K562 (cell line): ENCODE measurements at regions not wholly inside any gene's neighbourhood (a gene's known extent, or its start where the extent isn't known, plus 50 kb on each side); places are given as distances from the start of the nearest gene placed in this dataset.

Experiments
- ATAC-seq: fragments of 200-7000 bp; cut with Tn5 transposase; 3 replicates; pipeline ENCODE4 v1.9.1; 2020; ENCODE audit warnings: moderate library complexity
- BruUV-seq: library from RNA; stranded (reverse); fragments of 400-500 nt; replicated peaks from 2 replicates; lab custom pipeline; 2021; lab: Mats Ljungman, UMichigan
- CTCF ChIA-PET: fragments of 300-600 bp; formaldehyde crosslinking; extraction: SDS; loops from one replicate; lab custom pipeline; 2021; ENCODE audit warnings: low intra/inter-chr PET ratio; lab: Yijun Ruan, JAX
- POLR2A ChIA-PET: fragments of 300-600, 350-650 bp; sonication (Branson Sonifier 250); formaldehyde crosslinking; extraction: SDS; loops from one replicate; lab custom pipeline; 2021; ENCODE audit warnings: antibody characterized with exemption, inconsistent platforms; lab: Yijun Ruan, JAX
- DNase-seq, 4 experiments: peaks; one replicate each; pipeline versions ENCODE4 v3.0.0 to v3.0.0-alpha.2; 2011 to 2018; ENCODE audit warnings: low spot score in 3 of 4, mixed read lengths in 3 of 4; ENCODE audit errors: extremely low read depth in 1 of 4
- FAIRE-seq: peaks from 2 replicates; lab custom pipeline; 2011; peaks lifted over from hg19 to GRCh38; lab: Jason Lieb, UNC
- H2AFZ ChIP-seq: 2 replicates; pipeline ENCODE4 v1.6.0; 2011; ENCODE audit warnings: low read depth, low read length, control low read depth, inconsistent platforms
- H3K27ac ChIP-seq: fragments of 200-600 bp; 3 replicates; pipeline ENCODE4 v1.8.0; 2011; ENCODE audit warnings: low read depth, mild to moderate bottlenecking, control low read depth, inconsistent platforms, low read length, moderate library complexity, mixed read lengths; ENCODE audit errors: extremely low read depth
- H3K27me3 ChIP-seq, 2 experiments: fragments of 300-600 bp in 1 of 2; 2 replicates in 1 of 2; 3 replicates in 1 of 2; pipeline versions ENCODE4 v1.6.0 to v1.8.0; 2011; ENCODE audit warnings: inconsistent platforms in 2 of 2, low read length in 2 of 2, mild to moderate bottlenecking in 1 of 2, mixed read lengths in 1 of 2, moderate library complexity in 1 of 2; ENCODE audit not compliant: control insufficient read depth in 2 of 2, insufficient read depth in 2 of 2
- H3K36me3 ChIP-seq: fragments of 300-600 bp; 3 replicates; pipeline ENCODE4 v1.8.0; 2011; ENCODE audit warnings: mild to moderate bottlenecking, low read length, inconsistent platforms; ENCODE audit not compliant: control insufficient read depth, insufficient read depth
- H3K4me1 ChIP-seq, 2 experiments: fragments of 200-600 bp in 1 of 2; replicated peaks in 1 of 2; 2 replicates in 1 of 2; 3 replicates in 1 of 2; pipeline versions ENCODE4 v1.5.1 to v1.8.0; 2011; ENCODE audit warnings: inconsistent platforms in 2 of 2, low read length in 2 of 2, mild to moderate bottlenecking in 1 of 2, mixed read lengths in 1 of 2, moderate library complexity in 1 of 2; ENCODE audit not compliant: control insufficient read depth in 2 of 2, insufficient read depth in 2 of 2
- H3K4me2 ChIP-seq: 2 replicates; pipeline ENCODE4 v1.6.1; 2011; ENCODE audit warnings: low read length, control low read depth, inconsistent platforms, mixed read lengths; ENCODE audit not compliant: insufficient read depth
- H3K4me3 ChIP-seq: fragments of 200-600 bp; sonication (generic), shearing (Covaris generic); 2 replicates; pipeline ENCODE4 v1.5.1; 2016; ENCODE audit warnings: control low read depth, inconsistent platforms
- H3K79me2 ChIP-seq: fragments of 200-600 bp; 3 replicates; pipeline ENCODE4 v1.8.0; 2011; ENCODE audit warnings: low read length, inconsistent platforms; ENCODE audit not compliant: control insufficient read depth, insufficient read depth
- H3K9ac ChIP-seq, 2 experiments: 2 replicates each; pipeline versions ENCODE4 v1.6.0 to v1.6.1; 2011; ENCODE audit warnings: low read depth in 2 of 2, low read length in 2 of 2, control low read depth in 1 of 2, inconsistent platforms in 1 of 2, mild to moderate bottlenecking in 1 of 2, mixed read lengths in 1 of 2; ENCODE audit not compliant: insufficient read depth in 1 of 2
- H3K9me1 ChIP-seq: one replicate; pipeline ENCODE4 v1.6.0; 2011; ENCODE audit warnings: inconsistent platforms, mild to moderate bottlenecking, low read length, moderate library complexity; ENCODE audit not compliant: control insufficient read depth, insufficient read depth
- H3K9me3 ChIP-seq: replicated peaks from 2 replicates; pipeline ENCODE4 v1.5.1; 2011; ENCODE audit warnings: low read depth, low read length, inconsistent platforms; ENCODE audit not compliant: control insufficient read depth, insufficient read depth
- H4K20me1 ChIP-seq: replicated peaks from 2 replicates; pipeline ENCODE4 v1.6.1; 2011; ENCODE audit warnings: low read length, inconsistent platforms, mixed read lengths; ENCODE audit not compliant: control insufficient read depth, insufficient read depth
- HBP1 ChIP-seq: fragments of 450-650 bp; formaldehyde crosslinking; IDR thresholded peaks from 2 replicates; pipeline ENCODE4 v1.4.0; 2022; ENCODE audit warnings: missing genetic modification characterization
- IFI16 ChIP-seq: fragments of 250-450 bp; sonication (Bioruptor Pico); IDR thresholded peaks from 2 replicates; pipeline ENCODE4 v2.1.2; 2022; ENCODE audit warnings: mild to moderate bottlenecking, inconsistent platforms
- NFIC ChIP-seq: fragments of 450-650 bp; IDR thresholded peaks from 2 replicates; pipeline ENCODE4 v1.6.1; 2017; ENCODE audit warnings: mild to moderate bottlenecking, inconsistent platforms
- NFIX ChIP-seq: fragments of 250-450 bp; sonication (Bioruptor Pico); IDR thresholded peaks from 2 replicates; pipeline ENCODE4 v1.4.0; 2020; ENCODE audit warnings: low read depth, mild to moderate bottlenecking, moderate library complexity
- SLC30A9 ChIP-seq: fragments of 250-450 bp; sonication (Bioruptor Pico); IDR thresholded peaks from 2 replicates; pipeline ENCODE4 v1.8.0; 2022; ENCODE audit warnings: mild to moderate bottlenecking, moderate library complexity
- WGBS: fragments of 100-300 bp; shearing (Covaris generic); methylation state at CpG from one replicate; pipeline ENCODE4 v1.1.6; 2016; ENCODE audit warnings: low coverage, mixed read lengths; ENCODE audit not compliant: insufficient coverage; ENCODE audit errors: missing lambda C conversion rate; 5-methylcytosine and 5-hydroxymethylcytosine counted together
- in situ Hi-C: fragments of 300-500 bp; cut with MboI; formaldehyde crosslinking; loops from 4 replicates; pipeline ENCODE4 v1.15.0; 2018; ENCODE audit warnings: inconsistent platforms, mixed read lengths
- intact Hi-C: fragments of 100-400 bp; cut with micrococcal nuclease; formaldehyde crosslinking; loops from 2 replicates; pipeline ENCODE4 v1.14.2; 2022
- TF ChIP-seq, protein P1 (sequence below): fragments of 250-450 bp; sonication (Bioruptor Pico); IDR thresholded peaks from 2 replicates; pipeline ENCODE4 v1.4.0; 2020

GRCh38 chr5:116970318-116970717 is 395.7 kb upstream of the SEMA6A start:
- H3K27ac ChIP-seq, result no peak overlapping the region
- no peak for DNase-seq
- H3K4me1 ChIP-seq, result no peaks in the 10 kb centered on the region
- no peak overlapping the region for H3K4me2 ChIP-seq
- H3K9me3 ChIP-seq, result peaks cover 2% of the 10 kb centered on the region; the same call in 1 of the 2 replicates
- H3K4me3 ChIP-seq, result no peak overlapping the region
- no peaks in the 10 kb centered on the region for H3K79me2 ChIP-seq
- no peaks in the 10 kb centered on the region for H3K27me3 ChIP-seq
- intact Hi-C loops, result no loop called here
- in situ Hi-C loops, result no loop called here
- no peak for ATAC-seq
- BruUV-seq, result no TSS peak
- H3K9me1 ChIP-seq, result no peaks in the 10 kb centered on the region
- H2AFZ ChIP-seq, result no peak overlapping the region
- POLR2A ChIA-PET, result no interaction called here
- FAIRE-seq, result no peak
- WGBS, result 0% methylated on average over 2 of the region's 2 CpGs
- no peak overlapping the region for H3K9ac ChIP-seq
- CTCF ChIA-PET, result no interaction called here
- H4K20me1 ChIP-seq, result no peaks in the 10 kb centered on the region
- TF ChIP-seq NFIC (peak; percentile 47), IFI16 (CRISPR knock-in tag) (no peak), SLC30A9 (CRISPR knock-in tag) (no peak), HBP1 (no peak), NFIX (CRISPR knock-in tag) (0 out of 2 replicates have a peak, but pooled peaks have one; percentile 9)
- TF ChIP-seq, protein P1, sequence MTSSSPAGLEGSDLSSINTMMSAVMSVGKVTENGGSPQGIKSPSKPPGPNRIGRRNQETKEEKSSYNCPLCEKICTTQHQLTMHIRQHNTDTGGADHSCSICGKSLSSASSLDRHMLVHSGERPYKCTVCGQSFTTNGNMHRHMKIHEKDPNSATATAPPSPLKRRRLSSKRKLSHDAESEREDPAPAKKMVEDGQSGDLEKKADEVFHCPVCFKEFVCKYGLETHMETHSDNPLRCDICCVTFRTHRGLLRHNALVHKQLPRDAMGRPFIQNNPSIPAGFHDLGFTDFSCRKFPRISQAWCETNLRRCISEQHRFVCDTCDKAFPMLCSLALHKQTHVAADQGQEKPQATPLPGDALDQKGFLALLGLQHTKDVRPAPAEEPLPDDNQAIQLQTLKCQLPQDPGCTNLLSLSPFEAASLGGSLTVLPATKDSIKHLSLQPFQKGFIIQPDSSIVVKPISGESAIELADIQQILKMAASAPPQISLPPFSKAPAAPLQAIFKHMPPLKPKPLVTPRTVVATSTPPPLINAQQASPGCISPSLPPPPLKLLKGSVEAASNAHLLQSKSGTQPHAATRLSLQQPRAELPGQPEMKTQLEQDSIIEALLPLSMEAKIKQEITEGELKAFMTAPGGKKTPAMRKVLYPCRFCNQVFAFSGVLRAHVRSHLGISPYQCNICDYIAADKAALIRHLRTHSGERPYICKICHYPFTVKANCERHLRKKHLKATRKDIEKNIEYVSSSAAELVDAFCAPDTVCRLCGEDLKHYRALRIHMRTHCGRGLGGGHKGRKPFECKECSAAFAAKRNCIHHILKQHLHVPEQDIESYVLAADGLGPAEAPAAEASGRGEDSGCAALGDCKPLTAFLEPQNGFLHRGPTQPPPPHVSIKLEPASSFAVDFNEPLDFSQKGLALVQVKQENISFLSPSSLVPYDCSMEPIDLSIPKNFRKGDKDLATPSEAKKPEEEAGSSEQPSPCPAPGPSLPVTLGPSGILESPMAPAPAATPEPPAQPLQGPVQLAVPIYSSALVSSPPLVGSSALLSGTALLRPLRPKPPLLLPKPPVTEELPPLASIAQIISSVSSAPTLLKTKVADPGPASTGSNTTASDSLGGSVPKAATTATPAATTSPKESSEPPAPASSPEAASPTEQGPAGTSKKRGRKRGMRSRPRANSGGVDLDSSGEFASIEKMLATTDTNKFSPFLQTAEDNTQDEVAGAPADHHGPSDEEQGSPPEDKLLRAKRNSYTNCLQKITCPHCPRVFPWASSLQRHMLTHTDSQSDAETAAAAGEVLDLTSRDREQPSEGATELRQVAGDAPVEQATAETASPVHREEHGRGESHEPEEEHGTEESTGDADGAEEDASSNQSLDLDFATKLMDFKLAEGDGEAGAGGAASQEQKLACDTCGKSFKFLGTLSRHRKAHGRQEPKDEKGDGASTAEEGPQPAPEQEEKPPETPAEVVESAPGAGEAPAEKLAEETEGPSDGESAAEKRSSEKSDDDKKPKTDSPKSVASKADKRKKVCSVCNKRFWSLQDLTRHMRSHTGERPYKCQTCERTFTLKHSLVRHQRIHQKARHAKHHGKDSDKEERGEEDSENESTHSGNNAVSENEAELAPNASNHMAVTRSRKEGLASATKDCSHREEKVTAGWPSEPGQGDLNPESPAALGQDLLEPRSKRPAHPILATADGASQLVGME (CRISPR knock-in tag), result no peak
- no peaks in the 10 kb centered on the region for H3K36me3 ChIP-seq
